NB4 (cell line): ENCODE measurements at regions not wholly inside any gene's neighbourhood (a gene's known extent, or its start where the extent isn't known, plus 50 kb on each side); places are given as distances from the start of the nearest gene placed in this dataset.

Experiments used
- DNase-seq: peaks from one replicate; pipeline ENCODE4 v3.0.0; 2010; ENCODE audit warnings: low read depth
- H3K4me3 ChIP-seq: one replicate; pipeline ENCODE4 v1.5.1; 2011; ENCODE audit warnings: mild to moderate bottlenecking, low read depth, low read length, moderate library complexity
- MYC ChIP-seq: IDR thresholded peaks from 2 replicates; pipeline ENCODE4 v1.6.1; 2011; ENCODE audit warnings: low read depth, low read length
- POLR2A ChIP-seq: IDR thresholded peaks from 2 replicates; pipeline ENCODE4 v1.6.1; 2011; ENCODE audit warnings: mild to moderate bottlenecking; ENCODE audit not compliant: insufficient read length; ENCODE audit errors: extremely low read depth
- TF ChIP-seq, protein P1 (sequence below): IDR thresholded peaks from one replicate; pipeline ENCODE4 v1.5.1; 2012; ENCODE audit warnings: low read depth, low read length
- TF ChIP-seq, protein P2 (sequence below): IDR thresholded peaks from 2 replicates; pipeline ENCODE4 v1.6.1; 2011; ENCODE audit warnings: low read depth, low read length

DNA sequence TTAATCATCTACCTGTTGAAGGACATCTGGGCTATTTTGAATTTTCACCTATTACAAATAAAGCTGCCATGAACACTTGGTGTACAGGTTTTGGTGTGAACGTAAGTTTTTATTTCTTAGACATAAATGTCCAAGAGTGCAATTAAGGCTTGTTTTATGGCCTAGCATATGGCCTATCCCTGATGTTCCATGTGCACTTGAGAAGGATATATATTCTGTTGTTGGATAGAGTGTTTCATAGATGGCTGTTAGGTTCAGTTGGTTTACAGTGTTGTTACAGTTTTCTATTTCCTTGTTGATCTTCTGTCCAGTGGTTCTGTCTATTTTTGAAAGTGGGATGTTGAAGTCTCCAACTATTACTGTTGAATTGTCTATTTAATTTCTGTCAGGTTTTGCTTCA is 61.2 kb upstream of the NFASC start:
- H3K4me3 ChIP-seq, result no peak overlapping the region
- TF ChIP-seq, protein P1, sequence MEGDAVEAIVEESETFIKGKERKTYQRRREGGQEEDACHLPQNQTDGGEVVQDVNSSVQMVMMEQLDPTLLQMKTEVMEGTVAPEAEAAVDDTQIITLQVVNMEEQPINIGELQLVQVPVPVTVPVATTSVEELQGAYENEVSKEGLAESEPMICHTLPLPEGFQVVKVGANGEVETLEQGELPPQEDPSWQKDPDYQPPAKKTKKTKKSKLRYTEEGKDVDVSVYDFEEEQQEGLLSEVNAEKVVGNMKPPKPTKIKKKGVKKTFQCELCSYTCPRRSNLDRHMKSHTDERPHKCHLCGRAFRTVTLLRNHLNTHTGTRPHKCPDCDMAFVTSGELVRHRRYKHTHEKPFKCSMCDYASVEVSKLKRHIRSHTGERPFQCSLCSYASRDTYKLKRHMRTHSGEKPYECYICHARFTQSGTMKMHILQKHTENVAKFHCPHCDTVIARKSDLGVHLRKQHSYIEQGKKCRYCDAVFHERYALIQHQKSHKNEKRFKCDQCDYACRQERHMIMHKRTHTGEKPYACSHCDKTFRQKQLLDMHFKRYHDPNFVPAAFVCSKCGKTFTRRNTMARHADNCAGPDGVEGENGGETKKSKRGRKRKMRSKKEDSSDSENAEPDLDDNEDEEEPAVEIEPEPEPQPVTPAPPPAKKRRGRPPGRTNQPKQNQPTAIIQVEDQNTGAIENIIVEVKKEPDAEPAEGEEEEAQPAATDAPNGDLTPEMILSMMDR, result no peak
- TF ChIP-seq MYC (no peak), POLR2A (no peak)
- TF ChIP-seq, protein P2, sequence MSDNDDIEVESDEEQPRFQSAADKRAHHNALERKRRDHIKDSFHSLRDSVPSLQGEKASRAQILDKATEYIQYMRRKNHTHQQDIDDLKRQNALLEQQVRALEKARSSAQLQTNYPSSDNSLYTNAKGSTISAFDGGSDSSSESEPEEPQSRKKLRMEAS, result no peak
- DNase-seq, result no peak

DNA sequence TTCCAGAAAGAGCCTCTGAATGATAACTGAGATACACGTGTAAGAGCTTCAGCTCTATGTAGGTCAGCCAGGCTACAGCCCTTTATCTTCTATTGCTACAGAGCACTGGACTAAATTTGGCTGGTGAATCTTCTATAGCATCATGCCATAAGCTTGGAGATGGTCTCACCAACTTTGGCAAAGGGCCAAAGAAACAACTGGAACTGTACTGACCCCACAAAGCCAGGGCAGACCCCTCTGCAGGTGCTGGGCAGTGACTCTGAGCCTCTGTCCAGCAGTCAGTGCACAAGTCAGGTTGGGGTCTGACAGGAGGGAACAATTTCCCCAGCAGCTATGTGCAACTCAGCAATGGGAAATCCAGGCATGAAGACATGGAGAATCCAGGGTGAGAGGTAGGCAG is 57.8 kb upstream of the NFASC start:
- DNase-seq, result no peak
- no peak overlapping the region for H3K4me3 ChIP-seq
- TF ChIP-seq POLR2A, result no peak
- no peak for TF ChIP-seq MYC
- TF ChIP-seq, protein P2, result no peak
- TF ChIP-seq, protein P1, result no peak

DNA sequence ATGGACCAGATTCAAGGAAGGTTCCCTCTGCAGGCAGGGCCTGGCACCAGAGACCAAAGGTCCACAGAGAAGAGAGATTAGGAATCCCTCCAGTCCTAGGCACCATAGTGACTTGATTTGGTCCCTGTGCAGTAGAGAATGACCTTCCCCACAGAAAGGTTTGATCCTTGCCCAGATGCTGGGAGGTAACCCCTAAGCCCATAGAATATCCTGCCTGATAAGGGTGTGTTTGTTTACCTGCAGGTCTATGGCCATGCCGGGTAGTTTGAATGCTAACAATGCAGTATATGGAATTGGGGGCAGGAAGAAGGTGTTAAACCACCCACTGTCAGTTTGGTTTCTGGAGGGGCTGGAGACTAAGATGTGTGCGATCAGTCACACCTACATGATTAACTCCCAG is 57.1 kb upstream of the NFASC start:
- TF ChIP-seq POLR2A, result no peak
- TF ChIP-seq, protein P2, result no peak
- TF ChIP-seq, protein P1, result no peak
- TF ChIP-seq MYC, result no peak
- no peak for DNase-seq
- H3K4me3 ChIP-seq, result no peak overlapping the region

DNA sequence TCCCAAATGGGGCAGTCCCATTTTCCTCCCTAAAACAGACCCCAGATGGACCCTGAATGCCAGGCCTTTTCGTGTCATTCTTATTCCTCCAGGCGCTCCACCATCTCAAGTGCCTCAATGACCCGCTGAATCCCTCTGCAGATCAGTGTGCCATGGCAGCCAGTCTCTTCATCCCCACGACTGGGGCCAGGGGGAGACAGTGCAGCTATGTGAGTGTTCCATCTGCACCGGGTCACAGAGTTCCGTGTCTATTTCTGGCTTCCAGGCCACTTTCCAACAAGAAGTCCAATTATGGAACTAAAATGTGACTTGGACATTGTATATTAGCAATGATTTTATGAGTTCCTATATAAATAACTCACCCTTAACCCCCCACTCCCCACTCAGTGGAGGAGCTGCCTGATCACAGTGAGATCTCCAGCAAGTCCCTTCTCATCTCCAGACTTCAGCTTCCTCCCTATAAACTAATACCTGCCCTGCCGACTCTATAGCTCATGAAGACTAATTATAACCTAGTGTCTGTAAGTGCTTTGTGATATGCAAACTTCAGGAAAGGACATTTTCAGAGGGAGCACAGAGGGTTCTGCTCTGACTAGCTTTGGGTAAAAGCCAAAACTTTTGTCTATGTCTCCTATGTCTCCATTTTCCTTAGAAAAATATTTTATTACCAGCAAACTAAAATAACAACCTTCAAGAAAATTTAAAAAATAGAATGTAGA is 56.3 kb upstream of the NFASC start:
- TF ChIP-seq, protein P2, result no peak
- TF ChIP-seq POLR2A (no peak), MYC (no peak)
- TF ChIP-seq, protein P1, result no peak
- no peak overlapping the region for H3K4me3 ChIP-seq
- DNase-seq, result no peak

DNA sequence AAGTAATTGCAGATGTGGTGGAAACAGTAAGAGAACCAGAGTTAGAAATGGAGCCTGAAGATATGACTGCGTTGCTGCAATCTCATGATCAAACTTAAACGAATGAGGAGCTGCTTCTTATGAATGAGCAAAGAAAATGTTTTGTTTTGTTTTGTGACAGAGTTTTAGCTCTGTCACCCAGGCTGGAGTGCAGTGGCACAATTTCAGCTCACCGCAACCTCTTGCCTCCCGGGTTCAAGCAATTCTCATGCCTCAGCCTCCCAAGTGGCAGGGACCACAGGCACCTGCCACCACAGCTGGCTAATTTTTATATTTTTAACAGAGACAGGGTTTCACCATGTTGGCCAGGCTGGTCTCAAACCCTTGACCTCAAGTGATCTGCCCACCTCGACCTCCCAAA is 53.3 kb upstream of the NFASC start:
- H3K4me3 ChIP-seq, result no peak overlapping the region
- no peak for TF ChIP-seq POLR2A
- TF ChIP-seq, protein P1, result no peak
- no peak for TF ChIP-seq MYC
- TF ChIP-seq, protein P2, result no peak
- DNase-seq, result no peak

DNA sequence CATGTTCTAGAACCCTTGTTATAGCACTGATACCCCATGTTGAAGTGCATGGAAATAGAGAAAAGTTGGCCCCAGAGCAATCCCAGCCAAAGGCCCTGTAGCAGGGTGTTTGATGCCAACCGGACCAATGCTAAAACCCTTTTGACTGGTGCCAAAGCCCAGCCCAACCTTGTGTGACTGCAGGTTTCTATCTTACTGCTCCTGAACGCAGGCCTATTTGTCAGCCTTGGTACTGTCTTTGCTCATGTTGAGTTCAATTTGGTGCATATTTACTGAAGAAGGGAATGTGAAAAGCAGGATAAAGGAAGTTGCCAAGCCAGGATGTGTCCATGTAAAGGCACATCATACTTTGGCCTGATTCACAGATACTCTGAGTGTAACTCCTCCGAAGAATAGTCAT is 51.7 kb upstream of the NFASC start:
- TF ChIP-seq, protein P2, result no peak
- no peak for TF ChIP-seq MYC
- TF ChIP-seq, protein P1, result no peak
- TF ChIP-seq POLR2A, result no peak
- H3K4me3 ChIP-seq, result no peak overlapping the region
- DNase-seq, result no peak
